Mesenteric fat pad (tissue), 1 donor: ENCODE measurements at regions not wholly inside any gene's neighbourhood (a gene's known extent, or its start where the extent isn't known, plus 50 kb on each side); places are given as distances from the start of the nearest gene placed in this dataset.

Experiments
- DNase-seq: peaks from one replicate; pipeline ENCODE4 v3.0.0-alpha.2; 2020; ENCODE audit warnings: low spot score
- donor health status: DM: yes; HTN: yes; CAD: no.

DNA sequence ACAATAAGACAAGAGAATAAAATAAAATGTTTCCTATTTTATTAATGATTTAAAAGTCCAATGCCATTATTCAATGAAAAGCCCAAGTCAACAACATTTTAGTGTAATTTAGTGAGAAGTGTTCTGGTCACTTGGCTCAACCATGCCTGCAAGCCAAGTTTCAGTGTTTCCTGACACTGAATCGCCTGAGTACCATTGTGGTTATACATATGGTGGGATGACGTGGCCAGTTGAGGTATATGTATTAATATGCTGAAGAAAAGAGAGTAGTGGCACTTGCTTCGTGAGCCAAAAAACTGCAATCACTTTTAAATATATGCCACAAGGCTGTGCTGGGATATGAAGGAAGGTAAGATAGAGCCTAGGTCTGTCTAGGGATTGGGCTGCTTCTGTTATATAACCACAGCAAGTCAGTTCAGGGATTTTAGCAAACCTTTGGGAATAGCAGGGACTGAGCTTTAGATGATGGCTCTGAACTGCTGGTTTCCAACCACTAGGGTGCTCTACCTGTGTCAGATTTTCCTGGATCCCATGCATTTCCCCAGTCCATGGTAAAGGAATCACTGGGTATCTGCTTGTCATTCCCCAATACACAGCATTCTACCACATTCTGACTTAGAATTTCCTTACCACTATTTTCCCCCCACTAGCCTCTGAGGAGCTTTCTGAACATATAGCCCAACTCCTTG, 214.0 kb upstream of the PRPS1L1 start:
- no peak for DNase-seq

DNA sequence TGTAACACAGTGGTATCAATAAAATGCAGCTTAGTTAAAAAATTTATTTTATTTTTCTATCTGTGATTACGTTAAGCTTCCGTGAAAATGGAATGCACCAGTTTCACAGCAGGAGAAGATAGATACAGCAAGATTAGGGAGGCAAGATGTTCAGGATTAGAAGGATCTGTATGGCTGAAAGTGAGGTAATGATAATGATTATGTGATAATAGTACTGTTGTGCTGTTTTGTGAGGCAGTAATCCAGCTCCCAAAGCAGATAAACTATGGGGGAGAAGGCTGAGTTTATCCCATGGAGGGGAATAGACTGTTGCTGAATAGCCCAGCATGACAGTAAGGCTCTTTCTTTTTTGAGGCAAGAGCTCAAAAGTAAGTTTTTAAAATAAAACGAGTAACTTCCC, 216.1 kb upstream of the PRPS1L1 start:
- DNase-seq: no peak

DNA sequence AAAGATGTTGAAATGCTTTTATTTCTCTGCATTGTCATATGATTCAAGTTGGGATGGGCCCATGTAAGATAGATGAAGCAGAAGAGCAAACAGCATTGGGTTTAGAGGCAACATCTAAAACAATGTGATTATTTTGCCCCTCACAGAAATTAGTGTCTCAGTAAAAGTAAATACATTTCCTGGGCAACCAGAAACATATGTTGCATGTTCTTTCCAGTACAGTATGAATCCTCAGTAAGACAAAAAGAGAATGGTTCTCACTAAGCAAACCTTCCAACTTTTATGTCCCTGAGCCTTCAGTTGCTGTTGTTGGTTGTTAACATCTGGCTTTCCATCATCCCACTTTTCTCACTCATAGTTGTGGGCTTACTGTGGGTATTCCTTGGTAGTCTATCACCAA, 222.5 kb upstream of the PRPS1L1 start:
- DNase-seq: no peak

- DNase-seq: no peak
These were observed 230.1 kb upstream of the PRPS1L1 start for GRCh38 chr7:18257711-18258110.

DNA sequence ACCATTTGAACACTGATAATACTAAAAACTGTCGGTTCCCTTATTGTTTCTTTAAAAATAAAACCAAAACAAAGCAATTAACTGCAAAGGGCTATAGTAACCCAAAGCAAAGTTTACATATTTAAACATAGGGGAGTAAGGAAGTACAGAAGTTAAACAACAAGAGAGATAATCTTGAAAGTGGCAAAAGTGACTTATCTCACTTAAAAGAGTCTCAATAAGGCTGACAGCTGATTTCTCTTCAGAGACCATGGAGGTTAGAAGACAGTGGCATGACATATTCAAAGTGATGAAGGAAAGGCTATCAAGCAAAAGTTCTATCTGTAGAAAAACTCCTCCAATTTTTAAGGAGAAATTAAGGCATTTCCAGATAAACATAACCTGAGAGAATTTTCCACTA, 233.5 kb upstream of the HDAC9 start:
- DNase-seq: no peak

DNA sequence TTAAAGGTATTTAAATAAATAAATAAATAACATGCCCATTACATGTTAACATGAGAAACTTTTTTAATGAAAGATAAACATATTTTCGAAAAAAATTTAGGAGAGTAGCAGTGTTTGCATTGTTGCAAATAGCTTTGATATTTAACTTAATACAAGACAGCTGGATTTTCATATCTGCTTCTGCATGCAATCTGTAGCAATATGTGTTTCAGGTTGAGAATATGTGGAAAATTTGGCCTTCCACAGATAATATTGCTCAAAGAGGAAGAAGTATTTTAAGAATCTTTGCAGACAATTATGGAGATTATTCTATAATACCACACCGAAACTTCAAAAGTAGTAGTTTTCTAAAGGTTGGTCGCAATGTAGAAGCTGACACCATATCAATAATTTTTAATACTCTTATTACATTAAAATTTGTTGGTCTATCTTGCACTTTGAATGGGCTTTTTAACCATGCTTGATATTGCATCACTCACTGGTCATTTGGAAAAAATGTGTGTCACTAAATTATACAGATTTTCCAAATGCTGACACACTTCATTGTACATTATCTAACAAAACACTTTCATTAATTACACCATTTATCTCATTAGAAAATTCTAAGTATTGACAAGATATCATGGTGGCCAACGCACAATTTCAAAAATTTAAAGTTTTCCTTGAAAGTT, 229.8 kb upstream of the HDAC9 start:
- DNase-seq: no peak

DNA sequence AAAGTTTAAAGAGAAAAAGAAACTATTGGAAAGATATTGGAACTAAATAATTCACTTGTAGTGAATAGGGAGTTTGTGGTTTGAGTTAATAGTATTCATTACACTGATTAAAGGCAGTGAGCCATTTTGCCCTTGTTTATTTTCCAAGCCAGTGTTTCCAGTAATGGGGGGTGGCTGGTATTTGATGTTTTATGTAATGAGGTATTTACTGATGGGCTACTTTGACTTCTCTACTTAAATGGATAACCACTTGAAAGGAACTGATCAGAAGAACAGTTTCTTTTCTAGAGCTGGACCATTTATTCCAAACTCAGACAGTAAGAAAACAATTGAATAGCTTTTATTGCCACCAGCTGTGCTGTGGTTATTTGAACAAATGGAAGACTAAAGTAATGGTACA, 227.0 kb upstream of the HDAC9 start:
- no peak for DNase-seq

GRCh38 chr7:18276380-18276779, 219.2 kb upstream of the HDAC9 start:
- no peak for DNase-seq

DNA sequence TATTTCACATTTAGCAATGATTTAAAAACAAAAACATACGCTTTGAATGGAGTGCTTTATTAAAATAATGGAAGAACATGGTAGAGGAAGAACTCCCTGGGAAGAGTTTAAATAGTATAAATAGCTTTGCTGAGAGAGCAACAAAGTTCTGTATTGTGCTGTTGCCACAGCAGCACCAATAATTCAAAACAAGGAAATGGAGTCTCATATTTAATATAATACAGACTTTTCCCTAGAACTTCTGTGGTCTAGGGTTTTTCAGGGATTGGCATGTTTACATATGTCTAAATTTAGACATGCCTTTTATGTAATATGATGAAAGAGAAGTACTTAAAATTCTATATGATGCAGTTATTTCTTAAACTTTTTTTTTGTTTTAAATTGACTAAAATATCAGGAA, 217.2 kb upstream of the HDAC9 start:
- no peak for DNase-seq

DNA sequence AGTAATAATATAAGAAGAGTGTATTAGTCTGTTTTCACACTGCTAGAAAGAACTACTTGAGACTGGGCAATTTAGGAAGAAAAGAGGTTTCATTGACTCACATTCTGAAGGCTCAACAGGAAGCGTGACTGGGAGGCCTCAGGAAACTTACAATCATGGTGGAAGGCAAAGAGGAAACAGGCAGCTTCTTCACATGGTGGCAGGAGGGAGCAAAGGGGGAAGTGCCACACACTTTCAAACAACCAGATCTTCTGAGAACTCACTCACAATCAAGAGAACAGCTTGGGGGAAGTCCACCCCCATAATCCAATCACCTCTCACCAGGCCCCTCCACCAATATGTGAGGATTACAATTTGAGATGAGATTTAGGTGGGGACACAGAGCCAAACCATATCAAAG, 212.5 kb upstream of the HDAC9 start:
- no peak for DNase-seq

GRCh38 chr7:18287482-18287881, 208.1 kb upstream of the HDAC9 start:
- DNase-seq: no peak

DNA sequence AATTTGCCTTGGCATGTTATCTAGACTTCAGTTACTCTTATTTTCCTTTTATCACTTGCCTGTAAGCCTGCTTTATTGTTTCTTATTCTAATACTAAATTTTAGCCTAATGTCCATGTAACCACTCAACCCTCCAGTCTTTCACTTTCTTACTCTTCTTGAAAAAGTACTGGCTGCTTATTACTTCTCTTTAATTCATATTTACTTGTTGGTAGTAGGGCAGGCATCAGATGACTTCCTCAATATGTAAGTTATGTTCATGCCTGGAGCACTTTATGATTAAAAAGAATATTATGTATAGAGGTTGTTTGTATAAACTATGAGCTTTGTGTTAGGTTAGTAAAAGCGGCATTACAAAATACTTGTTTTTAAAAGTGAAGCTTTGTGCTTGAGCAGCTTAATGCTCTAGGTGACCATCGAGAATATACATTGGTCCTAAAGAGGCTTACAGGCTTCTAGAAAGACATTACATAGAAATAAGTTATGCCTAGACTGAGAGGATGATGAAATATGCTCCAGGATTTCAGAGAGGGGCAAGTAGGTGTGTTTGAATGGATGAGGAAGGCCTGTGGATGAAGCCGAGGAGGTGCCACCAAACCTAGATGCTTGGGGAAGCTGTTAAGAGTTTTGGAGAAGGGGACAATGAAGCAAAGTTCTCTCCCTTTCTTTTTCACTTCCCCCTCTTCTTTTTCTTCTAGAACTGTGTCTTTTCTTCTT, 207.1 kb upstream of the HDAC9 start:
- no peak for DNase-seq

DNA sequence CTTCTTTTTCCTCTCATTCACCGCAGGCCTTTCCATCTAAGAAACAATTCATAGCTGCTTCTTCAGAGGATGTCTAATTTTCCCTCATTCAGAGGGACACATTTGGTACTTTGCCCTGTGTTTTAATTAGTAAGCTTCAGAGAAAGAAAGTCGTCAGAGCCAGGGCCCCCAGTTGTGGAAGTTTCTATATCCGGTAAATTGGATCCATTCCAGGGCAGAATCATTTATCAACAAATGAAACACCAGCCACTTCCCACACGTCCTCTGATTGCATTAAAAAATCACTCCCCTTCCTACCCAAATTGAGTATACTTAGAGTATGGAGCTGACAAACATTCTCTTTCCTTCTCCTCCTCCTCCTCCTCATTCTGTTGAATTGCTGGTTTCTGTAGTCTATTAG, 205.8 kb upstream of the HDAC9 start:
- no peak for DNase-seq

- no peak for DNase-seq
These were observed 205.3 kb upstream of the HDAC9 start for GRCh38 chr7:18290223-18290622.

- DNase-seq: no peak
These were observed 204.7 kb upstream of the HDAC9 start for GRCh38 chr7:18290865-18291264.

- DNase-seq: no peak
These were observed 203.0 kb upstream of the HDAC9 start for GRCh38 chr7:18292584-18292983.

DNA sequence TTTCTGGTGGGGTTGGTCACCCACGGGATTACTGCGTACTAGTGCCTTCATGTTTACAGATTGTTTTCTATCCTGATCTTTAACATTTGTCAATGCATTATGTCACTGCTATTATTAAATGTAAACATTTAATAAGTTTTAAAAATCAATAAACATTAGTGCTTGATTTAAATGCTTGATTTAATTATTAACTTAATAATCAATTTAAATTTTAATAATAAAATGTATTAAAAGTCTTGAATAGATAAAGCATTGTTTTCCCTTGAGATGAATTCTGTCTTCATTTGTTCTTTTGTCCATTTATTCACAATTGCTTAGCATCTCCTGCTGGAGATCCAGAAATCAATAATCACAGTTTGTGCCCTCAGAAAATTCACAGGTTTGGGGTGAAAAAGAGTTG, 201.8 kb upstream of the HDAC9 start:
- DNase-seq: no peak

GRCh38 chr7:18294411-18294810, 201.1 kb upstream of the HDAC9 start:
- DNase-seq: no peak

GRCh38 chr7:18295781-18296423, 199.6 kb upstream of the HDAC9 start:
- DNase-seq: no peak

- no peak for DNase-seq
These were observed 193.5 kb upstream of the HDAC9 start for GRCh38 chr7:18302097-18302496.

DNA sequence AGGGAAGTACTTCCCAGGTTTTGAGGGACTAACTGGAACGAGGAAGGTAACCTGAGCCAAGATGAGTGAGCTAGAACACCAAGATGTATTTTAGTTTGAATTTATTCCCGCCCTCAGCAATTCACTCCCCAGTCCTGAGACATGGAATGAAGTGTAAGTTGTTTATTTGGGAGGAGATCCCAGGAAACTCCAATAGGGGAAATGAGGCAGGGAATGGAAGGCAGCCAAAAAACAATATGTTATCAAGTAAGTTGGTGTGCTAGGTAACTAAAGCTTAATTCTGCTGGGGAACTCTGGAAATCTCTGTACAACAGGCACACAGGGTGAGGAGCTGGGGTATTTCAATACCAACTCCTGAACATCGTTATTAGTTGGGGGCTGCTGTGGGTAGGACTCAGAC, 189.7 kb upstream of the HDAC9 start:
- DNase-seq: no peak

DNA sequence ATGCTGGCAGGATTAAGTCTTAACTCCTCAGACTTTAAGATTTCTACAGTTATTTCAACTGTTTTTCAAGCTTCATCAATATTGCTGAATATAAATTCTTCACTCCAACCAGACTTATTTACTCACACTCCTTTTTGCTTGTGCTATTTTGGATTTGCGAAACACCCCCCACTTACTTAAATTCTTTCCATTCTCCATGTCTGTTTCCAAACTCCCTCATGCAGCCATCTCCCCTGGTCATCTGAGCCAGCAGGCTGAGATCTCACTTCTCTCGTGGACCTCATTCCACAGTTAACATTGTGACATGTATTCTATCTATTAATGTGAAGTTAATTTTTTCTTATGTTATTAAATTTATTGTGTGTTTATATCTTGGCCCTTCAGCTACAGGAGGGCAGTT, 188.9 kb upstream of the HDAC9 start:
- no peak for DNase-seq
